Skin epidermis (tissue), 12 donors: ENCODE measurements at regions not wholly inside any gene's neighbourhood (a gene's known extent, or its start where the extent isn't known, plus 50 kb on each side); places are given as distances from the start of the nearest gene placed in this dataset.

Experiments used
- H3K27ac ChIP-seq, 21 experiments: fragments of 200-600 bp; sonication (generic) in 11 of 21; one replicate each; pipeline ENCODE4 v1.5.0; 2020; ENCODE audit warnings: mild to moderate bottlenecking in 3 of 21, inconsistent platforms in 2 of 21, moderate library complexity in 2 of 21
- H3K4me3 ChIP-seq, 7 experiments: fragments of 200-600 bp; sonication (generic) in 2 of 7; one replicate each; pipeline ENCODE4 v1.5.0; 2020; ENCODE audit warnings: inconsistent platforms in 2 of 7, mild to moderate bottlenecking in 2 of 7, moderate library complexity in 1 of 7

GRCh38 chr18:41042866-41043265 lies 912.2 kb upstream of the PIK3C3 start:
- Histone ChIP-seq H3K4me3 (no peak overlapping the region), H3K27ac (no peak overlapping the region)

- peak overlapping the region in 1 of 21 experiments; percentile 65 for H3K27ac ChIP-seq
- no peak overlapping the region for H3K4me3 ChIP-seq
Measured at GRCh38 chr18:41038071-41038470, 917.0 kb upstream of the PIK3C3 start.

GRCh38 chr18:41036346-41036745 lies 918.7 kb upstream of the PIK3C3 start:
- H3K27ac ChIP-seq = no peak overlapping the region

GRCh38 chr18:41034413-41034812 lies 920.6 kb upstream of the PIK3C3 start:
- H3K27ac ChIP-seq = peak overlapping the region in 1 of 21 experiments; percentile 50
- H3K4me3 ChIP-seq = no peak overlapping the region

More at GRCh38 chr18:41036346-41036745, 918.7 kb upstream of the PIK3C3 start:
- no peak overlapping the region for H3K4me3 ChIP-seq

GRCh38 chr18:41025666-41026065 lies 929.4 kb upstream of the PIK3C3 start:
- no peak overlapping the region for H3K27ac ChIP-seq

GRCh38 chr18:41024792-41025191 lies 930.2 kb upstream of the PIK3C3 start:
- Histone ChIP-seq H3K27ac (no peak overlapping the region), H3K4me3 (no peak overlapping the region)

More at GRCh38 chr18:41025666-41026065, 929.4 kb upstream of the PIK3C3 start:
- H3K4me3 ChIP-seq = no peak overlapping the region

- Histone ChIP-seq H3K27ac (no peak overlapping the region), H3K4me3 (no peak overlapping the region)
Measured at GRCh38 chr18:41022484-41022883, 932.5 kb upstream of the PIK3C3 start.

GRCh38 chr18:41021089-41021488 lies 933.9 kb upstream of the PIK3C3 start:
- Histone ChIP-seq H3K27ac (no peak overlapping the region), H3K4me3 (no peak overlapping the region)

- Histone ChIP-seq H3K4me3 (no peak overlapping the region), H3K27ac (no peak overlapping the region)
Measured at GRCh38 chr18:41012194-41012593, 942.8 kb upstream of the PIK3C3 start.

GRCh38 chr18:41009926-41010325 lies 945.1 kb upstream of the PIK3C3 start:
- Histone ChIP-seq H3K4me3 (no peak overlapping the region), H3K27ac (no peak overlapping the region)

- no peak overlapping the region for H3K4me3 ChIP-seq
- H3K27ac ChIP-seq = no peak overlapping the region
Measured at GRCh38 chr18:41004324-41004723, 950.7 kb upstream of the PIK3C3 start.

GRCh38 chr18:40995529-40995928 lies 959.5 kb upstream of the PIK3C3 start:
- no peak overlapping the region for H3K27ac ChIP-seq
- no peak overlapping the region for H3K4me3 ChIP-seq

- Histone ChIP-seq H3K4me3 (no peak overlapping the region), H3K27ac (no peak overlapping the region)
Measured at GRCh38 chr18:40993363-40993762, 961.7 kb upstream of the PIK3C3 start.

- no peak overlapping the region for H3K4me3 ChIP-seq
Measured at GRCh38 chr18:40987581-40987980, 967.5 kb upstream of the PIK3C3 start.

GRCh38 chr18:40985436-40985835 lies 969.6 kb upstream of the PIK3C3 start:
- H3K4me3 ChIP-seq = no peak overlapping the region

More at GRCh38 chr18:40987581-40987980, 967.5 kb upstream of the PIK3C3 start:
- no peak overlapping the region for H3K27ac ChIP-seq

GRCh38 chr18:40984856-40985255 lies 970.2 kb upstream of the PIK3C3 start:
- Histone ChIP-seq H3K27ac (no peak overlapping the region), H3K4me3 (no peak overlapping the region)

More at GRCh38 chr18:40985436-40985835, 969.6 kb upstream of the PIK3C3 start:
- H3K27ac ChIP-seq = no peak overlapping the region

- no peak overlapping the region for H3K4me3 ChIP-seq
- H3K27ac ChIP-seq = no peak overlapping the region
Measured at GRCh38 chr18:40983835-40984234, 971.2 kb upstream of the PIK3C3 start.

- no peak overlapping the region for H3K27ac ChIP-seq
- H3K4me3 ChIP-seq = no peak overlapping the region
Measured at GRCh38 chr18:40980171-40980570, 974.9 kb upstream of the PIK3C3 start.

GRCh38 chr18:40976050-40976449 lies 979.0 kb upstream of the PIK3C3 start:
- Histone ChIP-seq H3K4me3 (no peak overlapping the region), H3K27ac (no peak overlapping the region)

- no peak overlapping the region for H3K27ac ChIP-seq
Measured at GRCh38 chr18:40974448-40974847, 980.6 kb upstream of the PIK3C3 start.

GRCh38 chr18:40962784-40963183 lies 992.2 kb upstream of the PIK3C3 start:
- Histone ChIP-seq H3K27ac (no peak overlapping the region), H3K4me3 (no peak overlapping the region)

More at GRCh38 chr18:40974448-40974847, 980.6 kb upstream of the PIK3C3 start:
- H3K4me3 ChIP-seq = no peak overlapping the region

GRCh38 chr18:40957533-40958070 lies 997.4 kb upstream of the PIK3C3 start:
- no peak overlapping the region for H3K27ac ChIP-seq
- H3K4me3 ChIP-seq = no peak overlapping the region
